ENCODE measurements at regions not wholly inside any gene's neighbourhood (a gene's known extent, or its start where the extent isn't known, plus 50 kb on each side); places are given as distances from the start of the nearest gene placed in this dataset.

DNA sequence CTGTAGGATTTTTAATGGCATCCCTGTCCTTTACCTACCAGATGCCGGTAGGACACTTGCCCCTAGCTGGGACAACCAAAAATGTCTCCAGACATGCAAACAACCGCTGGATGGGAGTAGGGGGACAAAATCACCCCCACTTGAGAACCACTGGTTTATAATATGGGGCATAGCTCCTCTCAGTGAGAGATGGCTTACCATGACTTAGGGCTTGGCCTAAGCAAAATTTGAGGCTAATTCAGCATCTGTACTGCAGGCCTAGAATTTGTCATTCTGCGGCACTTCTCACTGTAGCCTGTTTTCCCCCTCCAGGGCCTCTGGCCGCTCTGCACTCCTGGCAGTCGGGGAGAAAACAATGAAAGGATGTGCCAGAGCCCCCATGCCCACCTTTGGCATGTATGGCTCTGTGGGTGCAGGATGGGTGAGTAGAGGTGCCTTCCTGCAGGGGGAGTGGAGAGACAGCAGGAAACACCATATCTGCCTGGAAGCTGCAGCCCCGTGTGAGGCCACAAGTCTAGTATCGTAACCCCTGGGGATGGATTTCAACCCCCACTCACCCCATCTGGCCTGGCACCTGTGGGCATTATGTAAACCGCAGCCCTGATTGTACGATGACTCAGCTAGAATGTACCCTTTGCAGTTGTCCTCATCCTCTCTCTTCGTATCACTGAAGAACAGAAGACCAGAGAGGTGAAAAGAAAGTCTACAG, 268.1 kb downstream of the SOX9 start:
- CTCF ChIA-PET = interaction anchor here (0.7 to 1.1 kb wide), 4 partner anchors 19 to 152 kb away, joined by 3 read pairs; no protein-coding TSS in a partner anchor
- POLR2A ChIA-PET = no interaction called here
- peak; percentile 51 for TF ChIP-seq CTCF (IDR thresholded peaks at IDR 0.05; ENCODE audit: insufficient read depth, low read length, missing control alignments)
- no peak for DNase-seq (ENCODE audit: low read depth, low spot score)
- H3K4me3 ChIP-seq (ENCODE audit: low read depth, low read length) = no peak overlapping the region

DNA sequence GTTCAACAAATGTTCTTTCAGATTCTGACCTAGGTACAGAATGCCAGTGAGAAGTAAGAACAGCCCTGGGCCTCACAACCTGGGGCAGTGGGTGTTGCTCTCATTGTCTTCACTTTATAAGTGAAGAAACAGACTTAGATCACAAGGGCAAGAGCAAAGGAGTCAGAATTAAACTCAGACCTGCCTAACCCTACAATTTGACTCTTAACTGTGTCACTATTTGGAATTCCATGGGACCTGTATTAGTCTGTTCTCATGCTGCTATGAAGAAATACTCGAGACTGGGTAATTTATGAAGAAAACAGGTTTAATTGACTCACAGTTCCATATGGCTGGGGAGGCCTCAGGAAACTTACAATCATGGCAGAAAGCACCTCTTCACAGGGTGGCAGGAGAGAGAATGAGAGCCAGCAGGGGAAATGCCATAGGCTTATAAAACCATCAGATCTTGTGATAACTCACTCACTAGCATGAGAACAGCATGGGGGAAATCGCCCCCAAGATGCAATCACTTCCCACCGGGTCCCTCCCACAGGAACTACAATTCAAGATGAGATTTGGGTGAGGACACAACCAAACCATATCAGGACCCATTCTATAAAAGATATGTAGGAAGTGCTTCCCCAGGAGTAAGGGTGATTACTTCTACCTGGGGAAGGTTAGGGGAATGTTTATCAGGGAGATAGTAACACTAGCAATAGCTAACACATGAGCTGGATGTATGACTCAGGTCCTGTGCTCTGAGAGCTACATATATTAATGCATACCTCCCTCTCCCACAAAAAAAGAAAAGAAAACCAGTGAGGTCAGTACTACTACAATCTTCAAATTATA, 270.1 kb downstream of the SOX9 start:
- no peak for TF ChIP-seq CTCF (IDR thresholded peaks at IDR 0.05; ENCODE audit: insufficient read depth, low read length, missing control alignments)
- H3K4me3 ChIP-seq (ENCODE audit: low read depth, low read length) = no peak overlapping the region
- DNase-seq (ENCODE audit: low read depth, low spot score) = no peak
- ChIA-PET POLR2A (interaction anchor here (1.5 kb wide), 1 partner anchor 52 kb away, joined by 4 read pairs; no protein-coding TSS in a partner anchor), CTCF (interaction anchor here (0.8 kb wide), 1 partner anchor 24 kb away, joined by 3 read pairs; no protein-coding TSS in a partner anchor)

GRCh38 chr17:72392056-72393010, 271.5 kb downstream of the SOX9 start:
- no peak for DNase-seq (ENCODE audit: low read depth, low spot score)
- H3K4me3 ChIP-seq (ENCODE audit: low read depth, low read length) = no peak overlapping the region
- CTCF ChIA-PET = interaction anchor here (0.8 kb wide), 1 partner anchor 26 kb away, joined by 3 read pairs; no protein-coding TSS in a partner anchor
- POLR2A ChIA-PET = interaction anchor here (1.5 kb wide), 1 partner anchor 54 kb away, joined by 4 read pairs; no protein-coding TSS in a partner anchor
- TF ChIP-seq CTCF (IDR thresholded peaks at IDR 0.05; ENCODE audit: insufficient read depth, low read length, missing control alignments) = no peak

DNA sequence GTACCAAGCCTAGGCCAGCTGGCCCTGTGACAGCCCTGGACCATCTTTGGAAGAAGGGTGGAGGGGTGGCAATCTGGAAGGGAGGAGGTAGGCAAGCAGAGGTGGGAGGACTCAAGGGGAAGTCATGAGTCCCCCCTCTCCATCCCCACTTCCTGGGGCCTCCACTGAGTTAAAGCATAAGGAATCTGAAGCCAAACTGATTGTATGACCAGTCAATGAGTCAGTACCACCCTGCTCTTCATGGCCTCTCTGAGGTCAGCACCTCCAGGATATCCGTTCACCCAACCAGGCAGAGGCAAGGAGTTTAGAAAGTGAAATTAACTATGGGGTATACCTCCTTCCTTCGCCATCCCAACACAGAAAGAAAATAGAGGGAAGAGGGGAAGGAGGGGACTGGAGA, 272.7 kb downstream of the SOX9 start:
- ChIA-PET POLR2A (interaction anchor here (1.0 kb wide), 1 partner anchor 11 kb away, joined by 3 read pairs; no protein-coding TSS in a partner anchor), CTCF (interaction anchor here (0.8 kb wide), 1 partner anchor 13 kb away, joined by 3 read pairs; no protein-coding TSS in a partner anchor)
- TF ChIP-seq CTCF (IDR thresholded peaks at IDR 0.05; ENCODE audit: insufficient read depth, low read length, missing control alignments) = no peak
- H3K4me3 ChIP-seq (ENCODE audit: low read depth, low read length) = no peak overlapping the region
- DNase-seq (ENCODE audit: low read depth, low spot score) = no peak

DNA sequence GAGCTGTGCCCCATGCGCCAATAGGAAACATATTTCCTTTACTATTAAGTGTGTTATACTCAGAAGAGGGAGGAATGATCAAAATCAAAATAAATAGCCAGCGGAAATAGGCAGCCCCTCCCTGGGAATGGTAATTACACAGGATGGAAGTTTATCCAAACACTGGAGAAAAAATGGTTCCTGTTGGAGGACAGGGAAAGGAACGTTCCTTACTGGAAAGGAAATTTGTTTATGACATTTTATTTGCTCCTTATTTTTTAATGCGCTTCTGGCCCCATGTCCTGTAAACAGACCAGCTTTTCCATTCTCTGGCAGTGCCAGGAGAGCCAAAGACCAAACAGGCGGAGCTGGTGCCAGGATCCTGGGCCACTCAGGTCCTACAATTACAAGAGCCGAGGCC, 273.7 kb downstream of the SOX9 start:
- ChIA-PET CTCF (interaction anchor here (1.0 kb wide), 1 partner anchor 10 kb away, joined by 4 read pairs; no protein-coding TSS in a partner anchor), POLR2A (interaction anchor here (1.0 kb wide), 1 partner anchor 10 kb away, joined by 3 read pairs; no protein-coding TSS in a partner anchor)
- no peak for TF ChIP-seq CTCF (IDR thresholded peaks at IDR 0.05; ENCODE audit: insufficient read depth, low read length, missing control alignments)
- no peak for DNase-seq (ENCODE audit: low read depth, low spot score)
- H3K4me3 ChIP-seq (ENCODE audit: low read depth, low read length) = no peak overlapping the region
